Nephron (organoid): ENCODE measurements at regions not wholly inside any gene's neighbourhood (a gene's known extent, or its start where the extent isn't known, plus 50 kb on each side); places are given as distances from the start of the nearest gene placed in this dataset.
A peak's percentile ranks its signal among the peaks of the same experiment; 100 is the strongest.
"Not testable (repeated sequence)": the region's sequence is repeated elsewhere in the genome, so short reads cannot be mapped to it uniquely, and the experiment has no call there.

Source experiments
- H3K27ac Mint-ChIP-seq, 3 experiments: 2 replicates each; pipeline ENCODE4 v1.8.0; 2020; ENCODE audit warnings: mixed read lengths in 3 of 3, mild to moderate bottlenecking in 2 of 3, moderate library complexity in 1 of 3
- H3K27me3 Mint-ChIP-seq: 2 replicates; pipeline ENCODE4 v1.8.0; 2021; ENCODE audit warnings: low read depth, mild to moderate bottlenecking, moderate library complexity, mixed read lengths
- H3K36me3 Mint-ChIP-seq: 2 replicates; pipeline ENCODE4 v1.8.0; 2020; ENCODE audit warnings: low read depth, mixed read lengths
- H3K4me1 Mint-ChIP-seq: 2 replicates; pipeline ENCODE4 v1.8.0; 2020; ENCODE audit warnings: mixed read lengths
- H3K4me3 Mint-ChIP-seq, 3 experiments: 2 replicates each; pipeline ENCODE4 v1.8.0; 2020; ENCODE audit warnings: mild to moderate bottlenecking in 3 of 3, mixed read lengths in 3 of 3, moderate library complexity in 2 of 3
- H3K9me3 Mint-ChIP-seq: 2 replicates; pipeline ENCODE4 v1.8.0; 2020; ENCODE audit warnings: mixed read lengths
- CTCF ChIP-seq, 3 experiments: fragments of 200-600 bp; sonication (generic); IDR thresholded peaks; one replicate each; pipeline ENCODE4 v1.5.0; 2021; ENCODE audit warnings: antibody characterized with exemption in 3 of 3; ENCODE audit not compliant: unreplicated experiment in 3 of 3

- no peak for TF ChIP-seq CTCF (IDR thresholded peaks at IDR 0.05; ENCODE audit: unreplicated experiment in 3 of 3)
- peaks cover 49% of the 10 kb centered on the region for H3K4me1 Mint-ChIP-seq
- H3K27ac Mint-ChIP-seq, result peak overlapping the region; percentile 73 to 82 (median 76)
- peaks cover 16% of the 10 kb centered on the region for H3K9me3 Mint-ChIP-seq
- H3K27me3 Mint-ChIP-seq, result peaks cover 26% of the 10 kb centered on the region
- no peaks in the 10 kb centered on the region for H3K36me3 Mint-ChIP-seq
- H3K4me3 Mint-ChIP-seq, result no peak overlapping the region
Observed at GRCh38 chr17:83162035-83162745, 82.8 kb downstream of the METRNL start.

GRCh38 chr17:83164490-83164889 lies 85.1 kb downstream of the METRNL start:
- peaks cover 47% of the 10 kb centered on the region for H3K4me1 Mint-ChIP-seq
- H3K27ac Mint-ChIP-seq, result peak overlapping the region in 1 of 3 experiments; percentile 22
- no peaks in the 10 kb centered on the region for H3K36me3 Mint-ChIP-seq
- no peak overlapping the region for H3K4me3 Mint-ChIP-seq
- H3K9me3 Mint-ChIP-seq, result peaks cover 17% of the 10 kb centered on the region
- H3K27me3 Mint-ChIP-seq, result peaks cover 32% of the 10 kb centered on the region
- TF ChIP-seq CTCF (IDR thresholded peaks at IDR 0.05; ENCODE audit: unreplicated experiment in 3 of 3), result no peak

GRCh38 chr17:83170571-83171260 lies 91.3 kb downstream of the METRNL start:
- H3K27ac Mint-ChIP-seq, result peak overlapping the region in 2 of 3 experiments; percentile 9 to 35
- H3K27me3 Mint-ChIP-seq, result peaks cover 9% of the 10 kb centered on the region
- peaks cover 18% of the 10 kb centered on the region for H3K9me3 Mint-ChIP-seq
- no peak overlapping the region for H3K4me3 Mint-ChIP-seq
- TF ChIP-seq CTCF (IDR thresholded peaks at IDR 0.05; ENCODE audit: unreplicated experiment in 3 of 3), result no peak
- H3K36me3 Mint-ChIP-seq, result no peaks in the 10 kb centered on the region
- H3K4me1 Mint-ChIP-seq, result peaks cover 17% of the 10 kb centered on the region

GRCh38 chr17:83171661-83172060 lies 92.3 kb downstream of the METRNL start:
- H3K27ac Mint-ChIP-seq, result peak overlapping the region in 1 of 3 experiments; percentile 71
- H3K4me1 Mint-ChIP-seq, result peaks cover 23% of the 10 kb centered on the region
- H3K9me3 Mint-ChIP-seq, result peaks cover 15% of the 10 kb centered on the region
- no peak overlapping the region for H3K4me3 Mint-ChIP-seq
- no peaks in the 10 kb centered on the region for H3K36me3 Mint-ChIP-seq
- no peak for TF ChIP-seq CTCF (IDR thresholded peaks at IDR 0.05; ENCODE audit: unreplicated experiment in 3 of 3)
- peaks cover 16% of the 10 kb centered on the region for H3K27me3 Mint-ChIP-seq

GRCh38 chr17:83172099-83172498 lies 92.7 kb downstream of the METRNL start:
- peaks cover 10% of the 10 kb centered on the region for H3K9me3 Mint-ChIP-seq
- H3K4me1 Mint-ChIP-seq, result peaks cover 23% of the 10 kb centered on the region

GRCh38 chr17:83172646-83173045 lies 93.2 kb downstream of the METRNL start:
- not testable (repeated sequence) for H3K27ac Mint-ChIP-seq, H3K36me3 Mint-ChIP-seq, H3K4me3 Mint-ChIP-seq, H3K9me3 Mint-ChIP-seq
- Mint-ChIP-seq H3K4me1 (peaks cover 23% of the 10 kb centered on the region), H3K27me3 (peaks cover 19% of the 10 kb centered on the region)

More at GRCh38 chr17:83172099-83172498, 92.7 kb downstream of the METRNL start:
- H3K36me3 Mint-ChIP-seq, H3K4me3 Mint-ChIP-seq, H3K27ac Mint-ChIP-seq: not testable (repeated sequence)
- peaks cover 16% of the 10 kb centered on the region for H3K27me3 Mint-ChIP-seq

- not testable (repeated sequence) for H3K9me3 Mint-ChIP-seq, H3K27ac Mint-ChIP-seq, H3K36me3 Mint-ChIP-seq
Observed at GRCh38 chr17:83173180-83173913, 93.9 kb downstream of the METRNL start.

More at GRCh38 chr17:83173180-83173913, 93.9 kb downstream of the METRNL start:
- H3K4me1 Mint-ChIP-seq, result peaks cover 24% of the 10 kb centered on the region
- H3K4me3 Mint-ChIP-seq, result not testable (repeated sequence)
- peaks cover 20% of the 10 kb centered on the region for H3K27me3 Mint-ChIP-seq
